ENCODE measurements at regions not wholly inside any gene's neighbourhood (a gene's known extent, or its start where the extent isn't known, plus 50 kb on each side); places are given as distances from the start of the nearest gene placed in this dataset.

DNA sequence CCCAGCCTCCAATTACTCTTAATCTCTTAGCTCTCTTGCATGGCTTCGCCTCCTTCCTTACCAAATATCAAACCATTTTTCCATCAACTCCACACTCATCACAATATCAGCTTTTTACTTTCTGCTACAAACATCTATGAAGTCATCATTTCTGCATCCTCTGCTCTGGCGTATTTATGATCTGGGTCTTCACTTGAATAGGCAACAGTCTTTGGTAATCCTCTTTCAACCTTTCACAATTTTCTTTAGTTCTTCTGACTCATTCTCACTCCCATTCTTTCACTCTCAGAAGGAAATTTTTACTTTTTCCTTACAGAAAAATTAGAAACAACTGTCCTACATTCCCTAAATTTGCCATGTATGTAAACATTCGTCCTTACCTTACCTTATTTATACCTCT lies 522.4 kb downstream of the HDGFL1 start:
- Histone ChIP-seq H3T11ph (ENCODE audit: low read length) (no peak overlapping the region), H3K4me2 (ENCODE audit: insufficient read depth, insufficient read length, low read length) (no peak overlapping the region), H3K23me2 (ENCODE audit: insufficient read length, low read depth, low read length, poor library complexity, severe bottlenecking) (no peaks in the 10 kb centered on the region), H4K5ac (ENCODE audit: insufficient read length, low read depth, low read length) (no peak overlapping the region), H4K8ac (replicated peaks; ENCODE audit: insufficient read length, low read depth, low read length) (no peak overlapping the region), H3K27ac (ENCODE audit: insufficient read length, low read depth, low read length) (no peak overlapping the region), H3K4ac (ENCODE audit: low read depth, low read length) (no peak overlapping the region), H3K56ac (ENCODE audit: insufficient read length, low read depth, low read length) (no peak overlapping the region), H3K79me1 (ENCODE audit: insufficient read depth, low read depth, low read length, poor library complexity, severe bottlenecking) (no peaks in the 10 kb centered on the region), H4K20me1 (ENCODE audit: control insufficient read depth, insufficient read depth, insufficient read length) (no peaks in the 10 kb centered on the region), H3K14ac (ENCODE audit: insufficient read depth, low read length) (no peak overlapping the region), H3K9me3 (ENCODE audit: control insufficient read depth, low read depth, low read length) (no peaks in the 10 kb centered on the region), H3K18ac (ENCODE audit: insufficient read length, low read depth, low read length) (no peak overlapping the region), H3K4me1 (ENCODE audit: insufficient read depth, low read length) (no peaks in the 10 kb centered on the region), H2BK20ac (ENCODE audit: low read depth, low read length, poor library complexity, severe bottlenecking) (no peak overlapping the region), H3K27me3 (ENCODE audit: insufficient read depth, low read length) (no peaks in the 10 kb centered on the region), H3K79me2 (ENCODE audit: insufficient read depth, low read length) (no peaks in the 10 kb centered on the region), H3K23ac (ENCODE audit: insufficient read length, low read depth, low read length) (no peak overlapping the region), H2AFZ (ENCODE audit: low read length) (no peak overlapping the region), H4K91ac (ENCODE audit: insufficient read length, low read depth, low read length) (no peak overlapping the region), H2BK120ac (ENCODE audit: low read depth, low read length, poor library complexity, severe bottlenecking) (no peak overlapping the region), H2AK5ac (ENCODE audit: insufficient read length, low read length) (no peak overlapping the region), H3K9ac (ENCODE audit: extremely low read depth, insufficient read length, low read length) (no peak overlapping the region), H2BK5ac (ENCODE audit: insufficient read length, low read length) (no peak overlapping the region), H2BK12ac (ENCODE audit: insufficient read length, low read depth, low read length) (no peak overlapping the region), H2BK15ac (ENCODE audit: low read depth, low read length) (no peak overlapping the region)
- Mint-ChIP-seq H3K36me3 (ENCODE audit: insufficient read depth in 1 of 3, low read depth in 3 of 3) (peaks cover 6 to 12% (median 8%) of the 10 kb centered on the region in 3 experiments), H3K27ac (no peak overlapping the region; a peak in 1 of 7 replicates), H3K4me1 (no peaks in the 10 kb centered on the region), H3K9me3 (peaks cover 17 to 24% of the 10 kb centered on the region in 2 experiments), H3K27me3 (ENCODE audit: low read depth) (no peaks in the 10 kb centered on the region; the same call in 1 of the 2 replicates), H3K4me3 (no peak overlapping the region)
- DNase-seq, result no peak
- TF ChIP-seq, protein P1, sequence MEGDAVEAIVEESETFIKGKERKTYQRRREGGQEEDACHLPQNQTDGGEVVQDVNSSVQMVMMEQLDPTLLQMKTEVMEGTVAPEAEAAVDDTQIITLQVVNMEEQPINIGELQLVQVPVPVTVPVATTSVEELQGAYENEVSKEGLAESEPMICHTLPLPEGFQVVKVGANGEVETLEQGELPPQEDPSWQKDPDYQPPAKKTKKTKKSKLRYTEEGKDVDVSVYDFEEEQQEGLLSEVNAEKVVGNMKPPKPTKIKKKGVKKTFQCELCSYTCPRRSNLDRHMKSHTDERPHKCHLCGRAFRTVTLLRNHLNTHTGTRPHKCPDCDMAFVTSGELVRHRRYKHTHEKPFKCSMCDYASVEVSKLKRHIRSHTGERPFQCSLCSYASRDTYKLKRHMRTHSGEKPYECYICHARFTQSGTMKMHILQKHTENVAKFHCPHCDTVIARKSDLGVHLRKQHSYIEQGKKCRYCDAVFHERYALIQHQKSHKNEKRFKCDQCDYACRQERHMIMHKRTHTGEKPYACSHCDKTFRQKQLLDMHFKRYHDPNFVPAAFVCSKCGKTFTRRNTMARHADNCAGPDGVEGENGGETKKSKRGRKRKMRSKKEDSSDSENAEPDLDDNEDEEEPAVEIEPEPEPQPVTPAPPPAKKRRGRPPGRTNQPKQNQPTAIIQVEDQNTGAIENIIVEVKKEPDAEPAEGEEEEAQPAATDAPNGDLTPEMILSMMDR (conservative IDR thresholded peaks at IDR 0.05), result no peak
- 100% methylated on average over 1 of the region's 3 CpGs for WGBS (ENCODE audit: extremely low coverage, insufficient read length, low lambda C conversion rate)
